MM.1S (cell line): ENCODE measurements at regions not wholly inside any gene's neighbourhood (a gene's known extent, or its start where the extent isn't known, plus 50 kb on each side); places are given as distances from the start of the nearest gene placed in this dataset.
"Not testable (repeated sequence)": the region's sequence is repeated elsewhere in the genome, so short reads cannot be mapped to it uniquely, and the experiment has no call there.

Source experiments
- CTCF ChIP-seq: fragments of 300-600 bp; sonication (generic); IDR thresholded peaks from 2 replicates; pipeline ENCODE4 v1.5.1; 2016; ENCODE audit warnings: antibody characterized with exemption, low read length, mixed read lengths
- EZH2 ChIP-seq: fragments of 300-600 bp; sonication (generic); optimal IDR thresholded peaks from 2 replicates; pipeline ENCODE3; 2017; ENCODE audit warnings: low read depth, mild to moderate bottlenecking, antibody characterized with exemption, low read length, mixed read lengths

- TF ChIP-seq CTCF, EZH2: not testable (repeated sequence)
These were observed 160.6 kb downstream of the LRIG3 start for GRCh38 chr12:58759745-58760144.
